ENCODE measurements at regions not wholly inside any gene's neighbourhood (a gene's known extent, or its start where the extent isn't known, plus 50 kb on each side); places are given as distances from the start of the nearest gene placed in this dataset.

DNA sequence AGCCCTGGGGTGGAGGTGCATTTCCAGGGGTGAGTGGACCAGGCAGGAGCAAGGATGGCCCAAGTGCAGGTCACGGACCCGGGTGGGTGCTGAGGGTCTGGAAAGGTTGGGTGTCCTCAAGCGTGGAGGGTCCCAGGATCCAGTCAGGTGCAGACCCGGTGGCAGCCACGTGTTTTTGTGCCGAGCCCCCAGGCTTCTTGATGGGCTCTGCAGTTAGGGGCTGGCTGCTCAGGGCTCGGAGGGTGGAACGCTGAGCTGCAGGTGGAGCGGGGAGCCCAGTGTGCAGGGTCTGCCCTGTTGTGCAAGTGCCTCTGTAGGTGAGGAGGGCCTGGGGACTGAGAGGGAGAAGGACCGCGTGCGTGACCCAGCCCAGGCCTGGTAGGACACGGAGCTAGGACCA lies 70.9 kb upstream of the HLA-E start:
- Mint-ChIP-seq H3K4me3 (no peak overlapping the region), H3K27me3 (ENCODE audit: low read depth) (peaks cover 49% of the 10 kb centered on the region), H3K9me3 (peaks cover 8% of the 10 kb centered on the region), H3K27ac (no peak overlapping the region), H3K36me3 (no peaks in the 10 kb centered on the region), H3K4me1 (no peaks in the 10 kb centered on the region)
- POLR2A ChIA-PET = no interaction called here
- TF ChIP-seq ZBTB21 (CRISPR knock-in tag; IDR thresholded peaks at IDR 0.05; ENCODE audit: borderline replicate concordance) = no peak
- TF ChIP-seq, protein P1, sequence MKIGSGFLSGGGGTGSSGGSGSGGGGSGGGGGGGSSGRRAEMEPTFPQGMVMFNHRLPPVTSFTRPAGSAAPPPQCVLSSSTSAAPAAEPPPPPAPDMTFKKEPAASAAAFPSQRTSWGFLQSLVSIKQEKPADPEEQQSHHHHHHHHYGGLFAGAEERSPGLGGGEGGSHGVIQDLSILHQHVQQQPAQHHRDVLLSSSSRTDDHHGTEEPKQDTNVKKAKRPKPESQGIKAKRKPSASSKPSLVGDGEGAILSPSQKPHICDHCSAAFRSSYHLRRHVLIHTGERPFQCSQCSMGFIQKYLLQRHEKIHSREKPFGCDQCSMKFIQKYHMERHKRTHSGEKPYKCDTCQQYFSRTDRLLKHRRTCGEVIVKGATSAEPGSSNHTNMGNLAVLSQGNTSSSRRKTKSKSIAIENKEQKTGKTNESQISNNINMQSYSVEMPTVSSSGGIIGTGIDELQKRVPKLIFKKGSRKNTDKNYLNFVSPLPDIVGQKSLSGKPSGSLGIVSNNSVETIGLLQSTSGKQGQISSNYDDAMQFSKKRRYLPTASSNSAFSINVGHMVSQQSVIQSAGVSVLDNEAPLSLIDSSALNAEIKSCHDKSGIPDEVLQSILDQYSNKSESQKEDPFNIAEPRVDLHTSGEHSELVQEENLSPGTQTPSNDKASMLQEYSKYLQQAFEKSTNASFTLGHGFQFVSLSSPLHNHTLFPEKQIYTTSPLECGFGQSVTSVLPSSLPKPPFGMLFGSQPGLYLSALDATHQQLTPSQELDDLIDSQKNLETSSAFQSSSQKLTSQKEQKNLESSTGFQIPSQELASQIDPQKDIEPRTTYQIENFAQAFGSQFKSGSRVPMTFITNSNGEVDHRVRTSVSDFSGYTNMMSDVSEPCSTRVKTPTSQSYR (CRISPR knock-in tag; IDR thresholded peaks at IDR 0.05) = no peak
- TF ChIP-seq, protein P2, sequence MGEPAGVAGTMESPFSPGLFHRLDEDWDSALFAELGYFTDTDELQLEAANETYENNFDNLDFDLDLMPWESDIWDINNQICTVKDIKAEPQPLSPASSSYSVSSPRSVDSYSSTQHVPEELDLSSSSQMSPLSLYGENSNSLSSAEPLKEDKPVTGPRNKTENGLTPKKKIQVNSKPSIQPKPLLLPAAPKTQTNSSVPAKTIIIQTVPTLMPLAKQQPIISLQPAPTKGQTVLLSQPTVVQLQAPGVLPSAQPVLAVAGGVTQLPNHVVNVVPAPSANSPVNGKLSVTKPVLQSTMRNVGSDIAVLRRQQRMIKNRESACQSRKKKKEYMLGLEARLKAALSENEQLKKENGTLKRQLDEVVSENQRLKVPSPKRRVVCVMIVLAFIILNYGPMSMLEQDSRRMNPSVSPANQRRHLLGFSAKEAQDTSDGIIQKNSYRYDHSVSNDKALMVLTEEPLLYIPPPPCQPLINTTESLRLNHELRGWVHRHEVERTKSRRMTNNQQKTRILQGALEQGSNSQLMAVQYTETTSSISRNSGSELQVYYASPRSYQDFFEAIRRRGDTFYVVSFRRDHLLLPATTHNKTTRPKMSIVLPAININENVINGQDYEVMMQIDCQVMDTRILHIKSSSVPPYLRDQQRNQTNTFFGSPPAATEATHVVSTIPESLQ (CRISPR knock-in tag; IDR thresholded peaks at IDR 0.05) = no peak
- CTCF ChIA-PET = interaction anchor here (1.1 kb wide), 1 partner anchor 60 kb away, joined by 3 read pairs; no protein-coding TSS in a partner anchor
- no peak for DNase-seq (ENCODE audit: low spot score)
- ATAC-seq = no peak

DNA sequence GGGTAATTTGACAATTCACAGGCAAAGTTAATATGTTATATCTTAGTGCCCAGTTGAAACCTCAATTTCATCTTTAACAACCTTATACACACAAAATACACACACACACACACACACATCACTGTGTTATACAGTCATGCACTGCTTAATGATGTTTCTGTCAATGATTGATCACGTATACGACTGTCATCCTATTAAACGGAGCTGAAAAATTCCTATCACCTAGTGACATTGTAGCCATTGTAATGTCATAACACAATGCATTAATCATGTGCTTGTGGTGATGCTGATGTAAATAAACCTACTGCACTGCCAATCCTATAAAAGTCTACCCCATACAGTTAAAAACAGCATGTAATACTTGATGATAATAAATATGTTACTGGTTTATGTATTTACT lies 64.8 kb upstream of the HLA-E start:
- DNase-seq (ENCODE audit: low spot score) = no peak
- no peak overlapping the region for H3K4me3 Mint-ChIP-seq
- no peaks in the 10 kb centered on the region for H3K9me3 Mint-ChIP-seq
- no peaks in the 10 kb centered on the region for H3K36me3 Mint-ChIP-seq
- TF ChIP-seq, protein P3, sequence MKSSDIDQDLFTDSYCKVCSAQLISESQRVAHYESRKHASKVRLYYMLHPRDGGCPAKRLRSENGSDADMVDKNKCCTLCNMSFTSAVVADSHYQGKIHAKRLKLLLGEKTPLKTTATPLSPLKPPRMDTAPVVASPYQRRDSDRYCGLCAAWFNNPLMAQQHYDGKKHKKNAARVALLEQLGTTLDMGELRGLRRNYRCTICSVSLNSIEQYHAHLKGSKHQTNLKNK (CRISPR knock-in tag; IDR thresholded peaks at IDR 0.05) = no peak
- no peak for TF ChIP-seq RORB (CRISPR knock-in tag; IDR thresholded peaks at IDR 0.05)
- TF ChIP-seq MXD4 (CRISPR knock-in tag; IDR thresholded peaks at IDR 0.05; ENCODE audit: borderline replicate concordance) = no peak
- no peak for TF ChIP-seq ZNF121 (CRISPR knock-in tag; IDR thresholded peaks at IDR 0.05)
- no peak for TF ChIP-seq NR1H2 (CRISPR knock-in tag; IDR thresholded peaks at IDR 0.05)
- TF ChIP-seq ZBTB21 (CRISPR knock-in tag; IDR thresholded peaks at IDR 0.05; ENCODE audit: borderline replicate concordance) = no peak
- TF ChIP-seq, protein P4, sequence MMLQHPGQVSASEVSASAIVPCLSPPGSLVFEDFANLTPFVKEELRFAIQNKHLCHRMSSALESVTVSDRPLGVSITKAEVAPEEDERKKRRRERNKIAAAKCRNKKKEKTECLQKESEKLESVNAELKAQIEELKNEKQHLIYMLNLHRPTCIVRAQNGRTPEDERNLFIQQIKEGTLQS (CRISPR knock-in tag; conservative IDR thresholded peaks at IDR 0.05) = no peak
- TF ChIP-seq NFE2L1 (CRISPR knock-in tag; IDR thresholded peaks at IDR 0.05) = no peak
- no peak for TF ChIP-seq ATF1 (CRISPR knock-in tag; IDR thresholded peaks at IDR 0.05)
- no peak for TF ChIP-seq ZNF232 (CRISPR knock-in tag; IDR thresholded peaks at IDR 0.05)
- no peak for ATAC-seq
- H3K27ac Mint-ChIP-seq = no peak overlapping the region
- H3K4me1 Mint-ChIP-seq = no peaks in the 10 kb centered on the region
- peaks cover 56% of the 10 kb centered on the region for H3K27me3 Mint-ChIP-seq (ENCODE audit: low read depth)
- ChIA-PET POLR2A (no interaction called here), CTCF (interaction anchor here (0.6 to 1.7 kb wide), 3 partner anchors 27 to 190 kb away, joined by 4 to 5 read pairs (median 5); no protein-coding TSS in a partner anchor)

Data from WTC11 (cell line).